OCI-LY7 (cell line): ENCODE measurements at regions not wholly inside any gene's neighbourhood (a gene's known extent, or its start where the extent isn't known, plus 50 kb on each side); places are given as distances from the start of the nearest gene placed in this dataset.

ENCODE experiments used
- BruUV-seq: library from RNA; stranded (reverse); fragments of 400-500 nt; replicated peaks from 2 replicates; lab custom pipeline; 2021; lab: Mats Ljungman, UMichigan
- CTCF ChIA-PET: fragments of 300-600 bp; sonication (Branson Sonifier 250); formaldehyde crosslinking; loops from one replicate; lab custom pipeline; 2022; ENCODE audit warnings: antibody characterized with exemption; ENCODE audit not compliant: unreplicated experiment; lab: Charles Lee
- POLR2A ChIA-PET: fragments of 300-600 bp; sonication (Branson Sonifier 250); formaldehyde crosslinking; loops from one replicate; lab custom pipeline; 2022; ENCODE audit warnings: antibody characterized with exemption; lab: Charles Lee
- DNase-seq: peaks from one replicate; pipeline ENCODE4 v3.0.0-alpha.2; 2015; ENCODE audit warnings: low spot score
- H2AFZ ChIP-seq: fragments of 200-600 bp; sonication (generic), shearing (Covaris generic); 2 replicates; pipeline ENCODE4 v1.6.1; 2014; ENCODE audit warnings: mild to moderate bottlenecking, antibody characterized with exemption, low read length, moderate library complexity
- H3K27ac ChIP-seq: fragments of 200-600 bp; sonication (generic); 2 replicates; pipeline ENCODE4 v1.5.1; 2014; ENCODE audit warnings: mixed run types, low read depth, mild to moderate bottlenecking, moderate library complexity, low read length, inconsistent platforms; ENCODE audit not compliant: poor library complexity, severe bottlenecking
- H3K36me3 ChIP-seq: fragments of 200-600 bp; sonication (generic); 2 replicates; pipeline ENCODE4 v1.6.1; 2014; ENCODE audit warnings: mild to moderate bottlenecking, antibody characterized with exemption, low read length, moderate library complexity, mixed read lengths; ENCODE audit not compliant: insufficient read depth
- H3K4me1 ChIP-seq: fragments of 200-600 bp; sonication (generic); 2 replicates; pipeline ENCODE4 v1.5.1; 2014; ENCODE audit warnings: mild to moderate bottlenecking, low read length; ENCODE audit not compliant: insufficient read depth, poor library complexity, severe bottlenecking
- H3K4me2 ChIP-seq: fragments of 200-600 bp; sonication (generic); 2 replicates; pipeline ENCODE4 v1.6.1; 2014; ENCODE audit warnings: mild to moderate bottlenecking, low read length
- H3K4me3 ChIP-seq: fragments of 200-600 bp; sonication (generic); 2 replicates; pipeline ENCODE4 v1.5.1; 2014; ENCODE audit warnings: mild to moderate bottlenecking, low read depth, low read length; ENCODE audit not compliant: poor library complexity, severe bottlenecking
- H3K79me2 ChIP-seq: fragments of 200-600 bp; sonication (generic); 2 replicates; pipeline ENCODE4 v1.6.1; 2016; ENCODE audit warnings: low read depth, mild to moderate bottlenecking, low read length, moderate library complexity, mixed read lengths; ENCODE audit not compliant: insufficient read depth
- H3K9me2 ChIP-seq: fragments of 200-600 bp; sonication (generic); 2 replicates; pipeline ENCODE4 v1.6.1; 2016; ENCODE audit warnings: mild to moderate bottlenecking, low read length, mixed read lengths; ENCODE audit not compliant: insufficient read depth
- H3K9me3 ChIP-seq: fragments of 200-600 bp; sonication (generic); 2 replicates; pipeline ENCODE4 v1.6.1; 2014; ENCODE audit warnings: mild to moderate bottlenecking, mixed run types, low read length, mixed read lengths
- H4K20me1 ChIP-seq: fragments of 200-600 bp; sonication (generic); 2 replicates; pipeline ENCODE4 v1.6.1; 2014; ENCODE audit warnings: mild to moderate bottlenecking, antibody characterized with exemption, low read length, moderate library complexity, mixed read lengths; ENCODE audit not compliant: insufficient read depth
- CTCF ChIP-seq: fragments of 200-600 bp; sonication (generic); conservative IDR thresholded peaks from 2 replicates; pipeline ENCODE4 v1.5.1; 2014; ENCODE audit warnings: mild to moderate bottlenecking, antibody characterized with exemption, low read length, moderate library complexity, mixed read lengths
- EZH2phosphoT487 ChIP-seq: fragments of 200-600 bp; sonication (generic); IDR thresholded peaks from 2 replicates; pipeline ENCODE4 v1.6.1; 2018; ENCODE audit warnings: low read depth, borderline replicate concordance, mild to moderate bottlenecking, mixed run types, antibody characterized with exemption, low read length, moderate library complexity, mixed read lengths
- intact Hi-C: fragments of 100-400 bp; cut with micrococcal nuclease; formaldehyde crosslinking; loops from one replicate; pipeline ENCODE4 v1.10.0; 2022; ENCODE audit not compliant: unreplicated experiment

GRCh38 chr1:244161236-244161510 lies 110.1 kb downstream of the ZBTB18 start:
- no TSS peak for BruUV-seq
- H3K4me1 ChIP-seq: no peaks in the 10 kb centered on the region
- H2AFZ ChIP-seq: no peak overlapping the region
- TF ChIP-seq EZH2phosphoT487 (no peak), CTCF (no peak)
- H3K79me2 ChIP-seq: no peaks in the 10 kb centered on the region
- H3K27ac ChIP-seq: no peak overlapping the region
- H3K4me3 ChIP-seq: no peak overlapping the region
- ChIA-PET POLR2A (no interaction called here), CTCF (no interaction called here)
- H4K20me1 ChIP-seq: no peaks in the 10 kb centered on the region
- intact Hi-C loops: no loop called here
- no peaks in the 10 kb centered on the region for H3K36me3 ChIP-seq
- no peak for DNase-seq
- no peaks in the 10 kb centered on the region for H3K9me2 ChIP-seq
- H3K4me2 ChIP-seq: no peak overlapping the region
- no peaks in the 10 kb centered on the region for H3K9me3 ChIP-seq

- Histone ChIP-seq H3K9me3 (no peaks in the 10 kb centered on the region), H4K20me1 (no peaks in the 10 kb centered on the region), H3K4me2 (no peak overlapping the region), H2AFZ (no peak overlapping the region), H3K4me1 (no peaks in the 10 kb centered on the region), H3K36me3 (no peaks in the 10 kb centered on the region), H3K4me3 (no peak overlapping the region), H3K27ac (no peak overlapping the region), H3K9me2 (no peaks in the 10 kb centered on the region), H3K79me2 (no peaks in the 10 kb centered on the region)
- ChIA-PET POLR2A (no interaction called here), CTCF (no interaction called here)
- no peak for TF ChIP-seq CTCF
- TF ChIP-seq EZH2phosphoT487: no peak
- BruUV-seq: no TSS peak
- DNase-seq: no peak
- intact Hi-C loops: no loop called here
Observed at GRCh38 chr1:244162786-244163530, 111.9 kb downstream of the ZBTB18 start.

GRCh38 chr1:244163861-244164510 lies 112.9 kb downstream of the ZBTB18 start:
- CTCF ChIA-PET: no interaction called here
- TF ChIP-seq CTCF: no peak
- TF ChIP-seq EZH2phosphoT487: no peak
- BruUV-seq: no TSS peak

More at GRCh38 chr1:244163861-244164510, 112.9 kb downstream of the ZBTB18 start:
- DNase-seq: no peak
- H4K20me1 ChIP-seq: no peaks in the 10 kb centered on the region
- H2AFZ ChIP-seq: no peak overlapping the region
- H3K9me2 ChIP-seq: no peaks in the 10 kb centered on the region
- no peaks in the 10 kb centered on the region for H3K36me3 ChIP-seq
- H3K4me3 ChIP-seq: no peak overlapping the region
- no peak overlapping the region for H3K4me2 ChIP-seq
- no peaks in the 10 kb centered on the region for H3K79me2 ChIP-seq
- H3K9me3 ChIP-seq: no peaks in the 10 kb centered on the region
- H3K27ac ChIP-seq: no peak overlapping the region
- POLR2A ChIA-PET: no interaction called here
- intact Hi-C loops: no loop called here
- no peaks in the 10 kb centered on the region for H3K4me1 ChIP-seq
